NCI-H2029 (cell line): ENCODE measurements at regions not wholly inside any gene's neighbourhood (a gene's known extent, or its start where the extent isn't known, plus 50 kb on each side); places are given as distances from the start of the nearest gene placed in this dataset.

ENCODE experiments used
- DNase-seq: peaks from one replicate; lab custom pipeline; 2025; lab: John Stamatoyannopoulos, UW

DNA sequence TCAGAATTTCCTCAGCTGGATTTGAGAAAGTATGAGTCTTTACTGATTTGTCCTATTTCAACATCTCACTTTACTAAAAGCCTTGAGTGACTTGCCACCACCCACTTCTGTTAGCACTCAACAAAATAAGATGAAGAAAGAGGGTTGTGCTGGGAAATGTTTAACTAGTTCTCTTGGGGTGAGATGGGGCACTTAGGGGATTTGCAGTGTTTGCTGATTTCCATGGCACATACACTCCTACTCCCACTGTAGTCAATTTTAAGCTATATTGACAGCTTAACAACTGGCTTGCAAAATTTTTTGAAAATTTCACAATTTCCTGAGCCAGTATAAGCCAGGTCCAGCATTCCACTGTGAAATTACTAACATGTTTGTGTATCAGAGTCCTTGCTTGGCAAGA lies 463.1 kb upstream of the ARHGEF26 start:
- DNase-seq, result no peak

DNA sequence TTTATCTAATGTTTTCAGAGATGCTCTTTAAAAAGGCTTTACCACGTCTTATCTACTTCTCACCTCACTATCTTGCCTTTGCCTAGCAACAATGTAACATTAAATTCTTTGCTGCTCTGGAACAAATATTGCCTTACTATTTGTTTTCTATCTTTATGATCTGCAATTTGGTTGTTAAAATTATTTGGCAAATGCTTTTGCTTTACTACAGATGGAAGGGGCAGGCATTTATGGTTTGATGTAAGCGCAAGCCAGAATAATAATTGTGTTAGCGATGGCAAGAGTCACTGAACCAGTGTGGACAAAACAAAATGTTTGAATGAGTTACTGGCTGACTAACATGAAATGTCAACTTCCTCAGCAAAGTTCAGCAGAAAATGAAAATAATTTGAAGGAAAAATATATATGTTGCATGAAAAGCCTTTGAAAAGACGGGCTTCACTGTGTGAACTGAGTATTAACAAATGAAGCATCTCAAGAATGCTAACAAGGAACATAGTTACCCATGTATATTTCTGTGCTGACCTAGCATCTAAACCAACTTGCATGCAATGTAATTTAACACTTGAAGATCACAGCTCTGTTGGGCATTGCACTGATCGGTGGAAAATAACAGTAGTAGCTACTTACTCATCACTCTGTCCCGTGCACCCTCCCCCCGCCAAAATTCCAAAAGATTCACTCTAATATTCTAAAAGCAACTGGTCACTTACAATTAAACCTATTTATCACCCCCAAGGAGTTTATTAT lies 454.0 kb upstream of the ARHGEF26 start:
- no peak for DNase-seq

DNA sequence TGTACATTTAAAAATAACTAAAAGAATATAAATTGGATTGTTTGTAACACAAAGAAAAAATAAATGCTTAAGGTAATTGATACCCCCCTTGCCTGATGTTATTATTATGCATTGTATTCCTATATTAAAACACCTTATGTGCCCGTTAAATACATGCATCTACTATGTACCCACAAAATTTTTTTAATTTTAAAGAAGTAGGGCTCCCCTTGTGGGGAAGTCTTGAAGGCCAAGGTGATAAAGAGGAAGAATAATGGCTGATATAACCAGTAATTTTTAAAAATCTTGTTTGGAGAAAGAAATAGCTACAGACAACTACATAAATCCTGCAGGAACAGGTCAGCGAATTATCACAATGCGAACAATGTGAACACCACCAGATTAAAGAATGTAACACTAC lies 451.7 kb upstream of the ARHGEF26 start:
- DNase-seq, result no peak

DNA sequence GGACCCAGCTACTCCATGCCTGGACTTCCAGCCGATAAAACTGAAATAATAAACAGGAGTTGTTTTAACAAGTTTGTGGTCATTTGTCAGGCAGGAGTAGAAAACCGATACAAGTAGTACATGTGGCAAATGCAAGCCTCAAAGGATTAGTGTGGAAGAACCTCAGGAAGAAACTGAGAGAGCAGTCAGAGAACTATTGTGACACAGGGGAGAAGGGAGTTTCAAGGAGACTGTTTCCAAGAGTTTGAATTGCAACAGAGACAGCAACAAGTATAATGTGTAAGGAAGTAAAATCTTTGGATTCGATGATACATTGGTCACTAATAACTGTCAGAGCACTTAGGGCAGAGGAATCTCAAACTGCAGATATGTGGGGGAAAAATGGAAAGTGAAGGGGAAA lies 450.6 kb upstream of the ARHGEF26 start:
- DNase-seq, result no peak

DNA sequence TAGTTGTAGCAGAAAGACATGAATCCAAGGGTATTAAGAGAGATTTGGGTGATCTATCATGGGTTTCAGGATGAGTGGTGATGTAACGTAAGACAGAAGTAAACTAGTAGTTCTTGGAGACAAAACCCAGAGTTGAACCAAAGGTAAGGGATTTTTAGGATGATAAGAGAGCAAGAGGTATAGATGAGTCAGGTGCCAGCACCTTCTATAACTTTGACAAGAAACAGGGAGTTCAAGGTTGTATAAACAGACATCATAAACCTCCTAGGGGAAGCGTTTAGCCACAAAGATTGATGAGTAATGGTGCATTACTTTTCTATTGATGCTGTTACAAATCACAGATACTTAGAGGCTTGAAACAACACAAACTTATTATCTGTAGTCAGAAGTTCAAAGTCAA lies 447.3 kb upstream of the ARHGEF26 start:
- no peak for DNase-seq

DNA sequence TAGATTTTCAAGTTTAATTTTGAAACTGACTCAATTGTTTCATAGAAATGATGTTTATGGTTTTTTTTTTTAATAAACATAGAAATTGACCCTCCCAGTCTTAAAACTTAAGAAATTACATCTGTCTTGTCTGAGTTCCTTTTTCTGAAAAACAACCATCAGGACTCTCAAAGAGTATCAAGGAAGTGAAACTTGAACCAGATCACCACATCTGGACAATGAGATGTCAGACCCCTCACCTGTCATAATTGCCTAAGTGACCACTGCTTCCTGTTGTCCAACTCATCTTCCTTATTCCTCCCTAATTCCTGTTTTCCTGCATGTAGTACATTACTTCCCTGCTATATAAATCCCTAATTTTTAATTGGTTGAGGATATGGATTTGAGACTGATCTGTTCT lies 441.5 kb upstream of the ARHGEF26 start:
- DNase-seq, result no peak

DNA sequence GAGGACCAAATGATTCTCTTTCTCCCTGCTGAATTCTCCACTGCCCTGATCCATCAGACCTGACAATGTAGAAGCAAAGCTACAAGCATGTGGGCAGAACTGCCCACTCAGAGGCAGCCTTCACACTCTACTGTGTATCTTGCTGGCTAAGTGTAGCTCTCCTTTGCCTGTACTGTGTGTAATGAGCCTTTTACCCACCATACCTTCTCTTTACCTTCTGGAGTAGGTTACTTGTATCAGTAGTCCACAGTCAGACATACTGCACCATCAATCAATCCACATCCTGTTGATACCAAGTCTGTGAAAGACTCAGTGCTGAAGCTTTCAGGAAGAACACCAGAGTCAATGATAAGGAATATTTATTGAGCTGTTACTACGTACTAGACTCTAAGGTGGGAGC lies 440.7 kb upstream of the ARHGEF26 start:
- no peak for DNase-seq

DNA sequence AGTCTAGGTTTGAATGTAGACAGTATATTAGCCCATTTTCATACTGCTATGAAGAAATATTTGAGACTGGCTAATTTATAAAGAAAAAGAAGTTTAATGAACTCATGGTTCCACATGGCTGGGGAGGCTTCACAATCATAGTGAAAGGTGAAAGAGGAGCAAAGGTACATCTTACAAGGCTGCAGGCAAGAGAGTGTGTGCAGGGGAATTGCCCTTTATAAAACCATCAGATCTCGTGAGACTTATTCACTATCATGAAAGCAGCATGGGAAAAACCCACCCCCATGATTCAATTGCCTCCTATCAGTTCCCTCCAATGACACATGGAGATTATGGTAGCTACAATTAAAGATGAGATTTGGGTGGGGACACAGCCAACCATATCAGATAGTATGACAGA lies 440.1 kb upstream of the ARHGEF26 start:
- no peak for DNase-seq

DNA sequence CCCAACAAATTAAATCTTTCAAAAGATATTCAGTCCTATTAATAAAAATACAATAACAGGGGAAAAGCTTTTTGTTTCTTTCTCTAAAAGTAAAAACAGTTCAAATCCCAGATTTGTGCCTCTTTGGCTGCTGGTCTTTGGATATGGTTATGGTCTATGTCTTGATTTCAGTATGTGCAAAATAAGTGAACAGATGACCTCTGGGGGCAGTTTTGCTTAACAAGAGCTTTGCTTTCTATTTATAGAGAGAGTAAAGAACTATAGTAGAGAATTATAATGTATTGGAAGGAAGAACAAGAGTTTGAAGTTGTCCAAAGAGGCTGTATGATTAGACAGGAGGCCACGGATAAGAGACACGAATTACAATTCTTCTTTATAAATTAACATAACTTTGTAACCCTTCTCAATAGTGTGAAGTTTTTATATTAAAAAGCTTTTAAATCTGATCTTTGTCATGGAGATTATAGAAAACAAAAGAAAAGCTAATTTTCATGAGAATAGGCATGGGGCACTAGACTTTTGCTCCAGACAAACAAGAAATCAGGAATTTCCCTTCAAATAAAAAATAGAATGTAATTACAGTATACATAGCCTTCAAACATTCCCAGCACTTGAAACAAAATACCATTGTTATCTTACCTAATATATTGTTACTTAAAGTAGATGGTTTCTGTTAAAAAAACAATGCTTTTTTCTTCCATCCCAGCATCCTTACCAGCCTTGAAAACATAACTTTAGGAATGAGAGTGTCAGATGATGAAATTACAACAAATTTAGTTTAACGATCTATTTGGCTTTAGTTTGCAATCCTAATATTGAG lies 432.7 kb upstream of the ARHGEF26 start:
- DNase-seq, result no peak

DNA sequence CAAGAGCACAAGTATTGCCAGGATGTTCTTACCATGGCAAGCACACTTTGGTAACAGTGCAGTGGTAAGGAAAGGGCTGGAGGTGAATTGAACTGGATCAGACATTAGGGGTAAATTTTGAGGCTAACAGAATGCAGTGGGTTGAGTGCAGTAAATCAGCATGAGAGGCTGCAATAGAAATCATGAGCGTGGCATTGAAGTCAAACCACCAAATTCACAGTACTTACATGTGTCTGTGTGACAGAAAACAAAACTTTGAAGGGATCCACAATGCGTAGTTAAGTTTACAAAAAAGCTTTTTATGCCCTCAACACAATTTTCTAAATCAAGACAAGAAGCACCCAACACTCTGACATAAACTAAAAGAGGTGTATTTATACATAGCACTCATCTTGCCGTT lies 428.0 kb upstream of the ARHGEF26 start:
- DNase-seq, result no peak

DNA sequence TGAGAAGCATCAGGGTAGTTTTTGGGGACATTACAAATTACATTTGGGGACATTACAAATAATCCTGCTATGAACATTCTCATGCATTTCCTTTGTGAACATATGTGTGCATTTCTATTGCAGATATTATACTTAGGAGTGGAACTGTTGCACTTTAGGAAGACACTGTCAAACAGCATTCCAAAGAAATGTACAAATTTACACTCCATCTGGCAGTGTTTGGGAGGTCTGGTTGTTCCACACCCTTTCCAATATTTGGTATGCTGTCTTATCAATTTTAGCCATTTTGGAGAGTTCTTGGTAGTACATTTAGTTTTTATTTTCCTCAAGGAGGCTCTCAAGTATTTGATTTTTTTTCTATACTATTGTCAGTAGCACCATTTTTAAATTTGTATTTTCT lies 419.1 kb upstream of the ARHGEF26 start:
- DNase-seq, result no peak

DNA sequence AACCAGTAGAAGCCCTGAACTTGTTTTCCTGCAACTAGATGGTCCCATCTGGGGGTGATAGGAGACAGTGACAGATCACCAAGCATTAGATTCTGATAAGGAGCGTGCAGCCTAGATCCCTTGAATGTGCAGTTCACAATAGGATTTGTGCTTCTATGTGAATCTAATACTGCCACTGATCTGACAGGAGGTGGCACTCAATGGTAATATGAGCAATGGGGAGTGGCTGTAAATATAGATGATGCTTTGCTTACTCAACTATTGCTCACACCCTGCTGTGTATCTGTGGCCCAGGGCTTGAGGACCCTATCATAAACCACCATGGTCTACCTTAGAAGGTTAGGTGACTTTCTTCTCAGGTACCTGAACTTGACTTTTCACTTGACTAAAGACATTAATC lies 417.1 kb upstream of the ARHGEF26 start:
- DNase-seq, result no peak

DNA sequence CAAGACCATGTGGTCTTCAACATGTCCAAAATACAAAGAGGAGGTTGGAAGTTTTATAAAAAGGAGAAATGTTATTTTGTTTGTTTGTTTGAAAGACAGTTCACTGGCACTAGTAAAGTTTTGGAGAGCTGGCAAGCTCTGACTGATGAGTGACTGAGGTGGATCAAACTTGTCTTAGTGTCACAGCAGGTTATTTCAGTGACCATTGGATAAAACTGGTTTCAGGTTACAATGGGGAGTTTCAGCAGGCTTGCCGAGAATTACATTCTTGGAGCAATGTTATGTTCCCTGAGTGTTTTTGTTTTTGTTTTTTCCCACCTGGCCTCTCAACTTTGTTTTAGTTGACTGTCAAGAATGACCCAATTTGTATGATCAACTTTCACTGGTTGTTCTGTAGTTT lies 414.5 kb upstream of the ARHGEF26 start:
- no peak for DNase-seq

DNA sequence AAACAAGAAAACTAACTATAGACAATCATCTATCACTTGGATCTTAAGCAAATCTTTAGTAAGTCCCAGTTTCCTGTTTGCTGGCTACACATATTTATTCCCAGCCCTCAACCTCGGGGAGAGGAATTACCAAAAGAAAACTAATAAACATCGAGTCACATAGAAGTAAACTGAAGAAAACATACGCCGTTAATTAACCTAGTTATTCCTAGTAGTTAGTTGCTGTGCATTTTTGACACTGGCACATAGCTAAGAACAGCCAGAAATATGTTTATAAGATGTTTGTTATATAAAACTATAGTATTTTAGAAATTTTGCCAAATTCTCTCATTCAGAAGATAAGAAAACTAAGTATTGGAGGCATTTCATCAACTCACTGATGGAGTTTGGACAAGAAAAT lies 407.2 kb upstream of the ARHGEF26 start:
- no peak for DNase-seq

DNA sequence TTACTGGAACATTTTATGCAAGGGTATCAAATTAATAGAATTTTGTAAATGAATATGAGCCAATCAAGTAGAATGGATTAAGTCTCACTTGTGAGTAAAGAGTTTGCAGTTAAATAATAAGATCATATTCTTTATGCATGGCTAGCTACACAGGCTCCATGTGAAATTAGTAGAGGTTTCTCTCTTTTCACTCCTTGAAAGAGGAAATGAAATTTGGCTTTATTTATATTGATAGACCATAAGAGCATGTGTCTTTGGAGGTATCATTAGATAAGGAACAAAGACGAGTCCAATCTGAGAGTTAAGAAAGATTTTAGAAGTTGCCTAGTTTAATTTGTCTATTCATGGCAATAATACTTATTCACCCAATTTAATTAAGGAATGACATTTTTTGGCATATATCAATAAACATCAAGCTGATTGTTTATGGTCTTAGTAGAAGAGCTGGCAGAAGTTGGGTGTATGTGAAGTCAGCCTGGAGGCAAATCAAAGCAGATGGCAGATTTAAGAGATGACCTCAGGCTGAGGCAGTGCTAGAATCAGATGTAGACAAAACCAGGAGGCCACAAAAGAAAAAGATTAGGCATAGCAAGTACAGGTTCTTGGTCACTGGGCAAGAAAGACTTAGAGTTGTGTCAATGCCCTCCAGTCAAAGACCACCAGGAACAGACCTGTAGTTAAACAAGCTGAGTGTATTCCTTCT lies 406.5 kb upstream of the ARHGEF26 start:
- no peak for DNase-seq

DNA sequence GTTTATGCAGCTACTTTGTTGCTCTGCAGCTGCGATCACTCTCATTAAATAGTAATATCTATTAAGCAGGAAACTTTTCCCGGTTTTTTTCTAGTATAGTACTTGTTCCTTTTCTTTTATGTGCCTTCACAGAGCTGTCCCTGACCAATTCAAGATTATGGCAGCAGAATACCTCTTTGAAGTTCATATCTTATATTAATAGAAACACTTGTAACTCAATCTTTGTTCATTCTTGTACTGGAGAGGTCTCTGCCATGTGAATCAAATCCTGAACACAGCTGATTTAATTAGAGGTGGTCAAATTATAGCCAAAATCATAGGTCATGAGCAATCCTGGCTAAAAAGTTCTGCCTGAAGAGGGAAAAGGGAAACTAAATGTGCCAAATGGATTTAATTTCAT lies 399.0 kb upstream of the ARHGEF26 start:
- no peak for DNase-seq

DNA sequence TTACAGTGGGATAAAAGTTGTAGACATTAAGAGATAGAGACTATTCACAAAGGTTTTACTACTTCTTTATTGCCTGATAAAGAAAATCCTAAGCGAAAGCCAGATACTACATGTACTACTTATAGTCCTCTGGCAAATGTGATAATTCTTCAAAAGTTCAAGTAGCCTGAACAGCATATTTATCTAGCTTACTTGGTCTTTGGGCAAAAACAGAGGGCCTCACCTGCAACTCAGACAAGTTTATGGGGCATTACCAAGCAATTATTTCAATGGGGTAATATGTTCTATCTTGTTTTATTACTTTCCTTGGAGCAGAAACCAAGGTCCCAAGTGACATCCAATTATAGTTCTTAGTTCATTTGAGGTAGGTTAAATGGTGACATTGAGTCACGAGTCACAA lies 390.1 kb upstream of the ARHGEF26 start:
- DNase-seq, result no peak

DNA sequence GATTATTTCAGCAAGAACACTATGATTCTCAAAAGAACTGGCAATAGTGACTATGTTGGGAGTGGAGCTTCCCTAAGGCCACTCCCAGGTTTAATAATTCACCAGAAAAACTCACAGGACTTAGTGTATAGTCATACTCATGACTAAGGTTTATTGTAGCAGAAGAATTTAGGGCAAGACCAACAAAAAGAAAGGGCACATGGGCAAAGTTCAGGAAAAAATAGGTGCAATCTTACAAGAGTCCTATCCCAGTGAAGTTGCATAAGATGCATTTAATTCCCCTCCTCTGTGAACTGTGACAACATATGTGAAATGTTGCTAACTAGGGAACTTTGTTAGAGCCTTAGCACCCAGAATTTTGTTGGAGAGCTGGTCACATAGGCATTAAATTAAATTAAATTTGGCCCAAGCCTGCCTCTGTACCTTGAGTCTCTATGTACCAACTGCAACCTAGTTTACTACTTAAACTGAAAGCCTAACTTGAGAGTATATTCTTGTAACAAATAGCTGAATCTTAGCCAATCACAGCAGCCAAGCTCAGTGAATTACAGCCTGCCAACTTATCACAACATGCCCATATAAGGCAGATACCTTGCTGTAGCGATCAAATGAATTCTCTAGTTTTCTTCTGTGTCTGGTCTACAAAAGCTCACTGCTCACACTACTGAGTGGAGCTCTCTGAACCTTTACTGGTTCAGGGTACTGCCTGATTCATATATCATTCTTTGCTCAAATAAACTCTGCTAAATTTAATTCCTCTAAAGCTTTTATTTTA lies 386.2 kb upstream of the ARHGEF26 start:
- no peak for DNase-seq

DNA sequence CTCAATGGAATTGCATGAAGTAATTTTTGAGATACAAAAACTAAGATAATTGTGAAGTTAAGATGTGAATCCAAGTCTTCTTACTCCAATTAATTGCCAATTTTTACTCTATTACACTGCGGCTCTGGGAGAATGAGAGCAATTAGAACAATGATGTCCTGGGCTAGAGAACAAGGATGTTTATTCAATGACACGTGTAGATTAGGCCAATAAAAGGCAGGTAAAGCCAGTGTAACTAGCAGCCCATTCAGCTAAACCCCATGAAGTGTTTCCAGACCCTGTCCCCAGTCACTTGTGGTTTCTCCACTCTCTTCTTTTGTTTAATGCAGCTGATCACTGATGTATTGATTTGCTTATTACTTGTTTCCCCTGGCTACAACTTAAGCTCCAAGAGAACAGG lies 381.1 kb upstream of the ARHGEF26 start:
- no peak for DNase-seq

DNA sequence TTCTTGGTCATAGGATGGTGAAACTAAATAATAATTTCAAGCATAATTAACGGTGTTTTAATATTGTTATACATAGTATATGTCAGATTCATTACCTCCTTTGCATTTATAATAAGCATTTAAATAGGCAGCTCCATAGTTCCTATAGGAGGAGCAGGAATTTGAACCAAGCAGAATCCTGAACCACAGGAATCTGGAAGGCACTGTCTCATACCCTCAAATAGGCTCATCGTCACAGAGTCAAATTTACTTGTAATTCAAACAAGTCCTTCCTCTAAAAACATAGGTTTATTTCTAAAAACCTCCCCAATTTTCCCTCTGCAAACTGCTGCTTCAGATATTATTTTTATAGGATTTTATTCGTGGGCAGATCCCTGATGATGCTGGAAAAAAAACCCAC lies 376.3 kb upstream of the ARHGEF26 start:
- DNase-seq, result no peak

DNA sequence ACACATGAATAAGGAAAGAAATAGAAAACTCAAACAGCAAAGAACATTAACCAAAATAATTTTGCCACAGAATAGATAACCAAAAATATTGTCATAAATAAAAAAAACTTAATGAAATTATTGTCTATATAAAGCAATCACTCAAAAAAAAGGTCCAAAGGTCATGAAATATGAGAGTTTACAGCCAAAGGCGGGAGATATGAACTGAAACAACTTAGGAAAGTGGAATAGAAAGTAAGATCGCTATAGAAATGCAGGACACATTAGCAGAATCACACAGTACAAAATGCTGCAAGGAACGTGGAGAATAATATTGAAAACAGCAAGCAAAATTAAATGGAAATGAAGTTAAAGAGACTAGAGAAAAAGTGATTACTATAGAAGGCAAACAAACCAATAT lies 375.0 kb upstream of the ARHGEF26 start:
- DNase-seq, result no peak

DNA sequence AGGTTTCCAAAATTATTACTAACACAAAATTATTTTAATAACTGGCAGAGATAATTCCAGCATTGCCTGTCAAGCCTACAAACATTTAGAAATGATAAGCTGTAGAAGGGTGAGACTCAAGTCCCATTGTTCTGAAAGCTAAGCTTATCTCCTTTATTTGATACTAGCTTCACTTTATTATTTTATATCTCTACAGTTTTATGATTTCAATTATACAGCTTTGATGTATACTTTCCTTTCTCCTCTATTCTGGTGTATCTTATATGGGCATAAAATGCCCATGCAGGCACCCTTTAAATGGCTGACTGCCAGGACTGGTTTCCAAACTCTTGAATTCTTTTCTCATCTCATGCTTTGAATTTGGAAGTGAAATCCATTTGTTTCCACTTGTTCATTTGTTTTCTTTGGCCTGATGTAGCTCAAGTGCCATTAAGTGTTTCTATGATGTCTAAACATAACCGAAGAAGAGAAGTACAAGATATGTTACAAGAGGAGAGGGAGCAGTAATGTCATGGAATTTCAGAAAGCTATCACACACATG lies 372.1 kb upstream of the ARHGEF26 start:
- DNase-seq, result no peak
